Neural cell (in vitro differentiated cells): ENCODE measurements at regions not wholly inside any gene's neighbourhood (a gene's known extent, or its start where the extent isn't known, plus 50 kb on each side); places are given as distances from the start of the nearest gene placed in this dataset.

Experiments
- H2AFZ ChIP-seq: fragments of 200-600, 300-800 bp; sonication (generic), shearing (Covaris generic); 2 replicates; pipeline ENCODE4 v1.6.0; 2014; ENCODE audit warnings: low read depth, mild to moderate bottlenecking, antibody characterized with exemption, low read length, moderate library complexity
- H3F3A ChIP-seq: fragments of 200-600 bp; shearing (Covaris generic); 2 replicates; pipeline ENCODE4 v1.6.1; 2016; ENCODE audit warnings: mild to moderate bottlenecking, moderate library complexity, mixed read lengths, antibody characterized with exemption, low read length; ENCODE audit not compliant: insufficient read depth, poor library complexity, severe bottlenecking
- H3K27ac ChIP-seq: fragments of 200-600, 300-800 bp; sonication (generic), shearing (Covaris generic); 2 replicates; pipeline ENCODE4 v1.5.1; 2014; ENCODE audit warnings: mild to moderate bottlenecking, low read length, moderate library complexity
- H3K27me3 ChIP-seq: fragments of 300-800, 200-600 bp; sonication (generic), shearing (Covaris generic); 2 replicates; pipeline ENCODE4 v1.6.0; 2014; ENCODE audit warnings: mild to moderate bottlenecking, low read depth, low read length, moderate library complexity; ENCODE audit not compliant: insufficient read depth
- H3K36me3 ChIP-seq: fragments of 300-800, 200-600 bp; sonication (generic), shearing (Covaris generic); 2 replicates; pipeline ENCODE4 v1.5.1; 2014; ENCODE audit warnings: mild to moderate bottlenecking, antibody characterized with exemption, low read length, moderate library complexity; ENCODE audit not compliant: insufficient read depth
- H3K4me2 ChIP-seq: fragments of 300-800, 200-600 bp; sonication (generic), shearing (Covaris generic); 2 replicates; pipeline ENCODE4 v1.6.0; 2014; ENCODE audit warnings: mild to moderate bottlenecking, low read length
- H3K4me3 ChIP-seq: fragments of 300-800, 200-600 bp; sonication (generic), shearing (Covaris generic); 2 replicates; pipeline ENCODE4 v1.5.1; 2014; ENCODE audit warnings: mild to moderate bottlenecking, low read length, moderate library complexity
- H3K79me2 ChIP-seq: fragments of 200-600 bp; shearing (Covaris generic); replicated peaks from 2 replicates; pipeline ENCODE4 v1.6.0; 2014; ENCODE audit warnings: mild to moderate bottlenecking, low read length, moderate library complexity; ENCODE audit not compliant: insufficient read depth
- H3K9ac ChIP-seq: fragments of 300-800, 200-600 bp; sonication (generic), shearing (Covaris generic); 2 replicates; pipeline ENCODE4 v1.6.1; 2016; ENCODE audit warnings: mild to moderate bottlenecking, low read length, mixed read lengths
- H3K9me2 ChIP-seq: fragments of 200-600 bp; shearing (Covaris generic); 2 replicates; pipeline ENCODE4 v1.6.1; 2016; ENCODE audit warnings: mild to moderate bottlenecking, low read length, mixed read lengths; ENCODE audit not compliant: insufficient read depth
- H3K9me3 ChIP-seq: fragments of 200-600, 300-800 bp; sonication (generic), shearing (Covaris generic); 2 replicates; pipeline ENCODE4 v1.6.1; 2016; ENCODE audit warnings: mild to moderate bottlenecking, mixed run types, low read length, moderate library complexity, mixed read lengths
- H4K20me1 ChIP-seq: fragments of 200-600 bp; shearing (Covaris generic); 2 replicates; pipeline ENCODE4 v1.6.1; 2016; ENCODE audit warnings: mild to moderate bottlenecking, mixed run types; ENCODE audit not compliant: insufficient read depth
- EP300 ChIP-seq: fragments of 450-650 bp; conservative IDR thresholded peaks from 2 replicates; pipeline ENCODE4 v1.6.1; 2014; ENCODE audit warnings: antibody characterized with exemption, mild to moderate bottlenecking, moderate library complexity; ENCODE audit not compliant: poor library complexity, severe bottlenecking
- EZH2 ChIP-seq: fragments of 200-600, 300-800 bp; shearing (Covaris generic), sonication (generic); IDR thresholded peaks from 2 replicates; pipeline ENCODE4 v1.6.1; 2014; ENCODE audit warnings: antibody characterized with exemption, low read length, borderline replicate concordance, mild to moderate bottlenecking; ENCODE audit not compliant: insufficient read depth, poor library complexity, severe bottlenecking
- MXI1 ChIP-seq: fragments of 450-650 bp; conservative IDR thresholded peaks from 2 replicates; pipeline ENCODE4 v1.6.1; 2014; ENCODE audit warnings: antibody characterized with exemption, mild to moderate bottlenecking; ENCODE audit not compliant: poor library complexity, severe bottlenecking
- POLR2AphosphoS5 ChIP-seq: IDR thresholded peaks from 2 replicates; pipeline ENCODE4 v1.6.1; 2012
- RAD21 ChIP-seq: fragments of 450-650 bp; conservative IDR thresholded peaks from 2 replicates; pipeline ENCODE4 v1.6.1; 2014; ENCODE audit warnings: antibody characterized with exemption, mild to moderate bottlenecking, moderate library complexity
- SMC3 ChIP-seq: fragments of 450-650 bp; conservative IDR thresholded peaks from 2 replicates; pipeline ENCODE4 v1.6.1; 2014; ENCODE audit warnings: antibody characterized with exemption, mild to moderate bottlenecking, moderate library complexity; ENCODE audit not compliant: poor library complexity
- TAF1 ChIP-seq: IDR thresholded peaks from 2 replicates; pipeline ENCODE4 v1.6.1; 2012; ENCODE audit warnings: low read depth
- TF ChIP-seq, protein P1 (sequence below): fragments of 450-650 bp; IDR thresholded peaks from 2 replicates; pipeline ENCODE4 v1.5.1; 2014; ENCODE audit warnings: antibody characterized with exemption, mild to moderate bottlenecking, moderate library complexity; ENCODE audit not compliant: poor library complexity, severe bottlenecking
- TF ChIP-seq, protein P2 (sequence below): IDR thresholded peaks from 2 replicates; pipeline ENCODE4 v1.6.1; 2012; ENCODE audit warnings: borderline replicate concordance

DNA sequence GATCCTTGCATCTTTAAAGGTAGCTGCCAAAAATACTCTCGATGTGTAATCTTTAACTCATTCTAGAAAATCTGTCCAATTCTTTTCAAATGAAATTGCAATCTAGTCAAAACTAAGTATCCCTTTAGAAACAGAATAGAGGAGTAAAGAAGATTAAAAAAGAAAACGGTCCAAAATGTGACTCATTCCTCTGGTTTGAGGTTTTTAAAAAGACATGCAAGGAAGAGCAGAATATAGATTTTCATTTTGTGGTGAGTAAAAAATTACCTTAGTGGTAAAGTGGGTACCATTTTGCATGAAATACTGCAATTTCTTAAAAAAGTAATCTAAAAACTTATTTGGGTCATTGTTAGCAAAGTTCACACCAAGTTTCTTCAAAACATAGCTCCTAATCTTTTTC is 108.4 kb downstream of the BRMS1L start:
- Histone ChIP-seq H3K9ac (no peak overlapping the region), H3F3A (no peaks in the 10 kb centered on the region), H3K27ac (no peak overlapping the region), H3K79me2 (no peaks in the 10 kb centered on the region), H3K4me3 (no peak overlapping the region), H4K20me1 (no peaks in the 10 kb centered on the region), H3K9me2 (no peaks in the 10 kb centered on the region), H3K4me2 (no peak overlapping the region), H2AFZ (no peak overlapping the region), H3K27me3 (no peaks in the 10 kb centered on the region), H3K36me3 (no peaks in the 10 kb centered on the region), H3K9me3 (no peaks in the 10 kb centered on the region)
- no peak for TF ChIP-seq TAF1

DNA sequence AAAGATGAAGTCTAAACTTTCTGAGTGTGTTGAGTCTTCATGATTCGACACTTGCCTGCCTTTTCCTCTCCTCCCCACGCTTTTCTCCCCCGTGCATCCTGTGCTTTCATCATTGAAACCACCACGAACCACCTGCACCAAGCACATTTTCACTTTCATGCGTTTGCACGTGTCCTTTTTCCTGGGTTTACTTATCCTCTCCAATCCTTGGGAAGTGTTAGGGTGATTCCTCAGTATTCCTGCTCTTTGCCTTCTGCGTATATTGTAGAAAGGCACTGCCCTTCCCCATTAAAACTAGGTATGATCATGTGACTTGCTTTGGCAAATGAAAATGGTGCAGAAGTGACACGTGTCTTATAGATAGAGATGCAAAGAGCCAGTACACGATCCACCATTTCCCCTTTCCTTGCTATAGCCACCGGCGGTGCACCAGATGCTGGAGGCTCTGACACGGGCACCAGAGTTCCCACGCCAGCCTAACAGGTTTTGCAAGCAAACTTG is 106.6 kb downstream of the BRMS1L start:
- no peak overlapping the region for H3K4me2 ChIP-seq
- no peaks in the 10 kb centered on the region for H3K36me3 ChIP-seq
- H3K27ac ChIP-seq, result no peak overlapping the region
- H3K27me3 ChIP-seq, result no peaks in the 10 kb centered on the region
- no peaks in the 10 kb centered on the region for H3K9me2 ChIP-seq
- no peaks in the 10 kb centered on the region for H3F3A ChIP-seq
- no peaks in the 10 kb centered on the region for H3K9me3 ChIP-seq
- no peak overlapping the region for H3K9ac ChIP-seq
- no peak for TF ChIP-seq TAF1
- H4K20me1 ChIP-seq, result no peaks in the 10 kb centered on the region
- no peak overlapping the region for H2AFZ ChIP-seq
- no peak overlapping the region for H3K4me3 ChIP-seq
- no peaks in the 10 kb centered on the region for H3K79me2 ChIP-seq

DNA sequence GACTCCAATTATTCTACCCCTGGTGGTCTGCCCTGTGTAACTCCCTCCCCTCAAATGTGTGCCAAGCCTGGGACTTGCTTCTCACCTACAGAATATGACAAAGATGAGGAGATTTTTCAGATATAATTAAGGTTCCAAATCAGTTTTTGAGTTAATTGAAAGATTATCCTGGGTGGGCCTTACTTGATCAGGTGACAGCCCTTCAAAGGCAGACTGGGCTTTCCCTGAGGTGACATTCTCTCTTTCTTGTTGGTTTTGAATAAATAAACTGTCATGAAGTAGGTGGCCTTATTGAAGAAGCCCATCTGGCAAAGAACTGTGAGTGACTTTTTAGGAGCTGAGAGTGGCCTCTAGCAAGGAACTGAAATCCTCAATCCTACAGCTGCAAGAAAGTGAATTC is 106.0 kb downstream of the BRMS1L start:
- no peak overlapping the region for H3K27ac ChIP-seq
- H3K27me3 ChIP-seq, result no peaks in the 10 kb centered on the region
- H4K20me1 ChIP-seq, result no peaks in the 10 kb centered on the region
- no peak overlapping the region for H3K9ac ChIP-seq
- no peak overlapping the region for H2AFZ ChIP-seq
- H3K4me3 ChIP-seq, result no peak overlapping the region
- no peak for TF ChIP-seq MXI1
- TF ChIP-seq SMC3, result no peak
- TF ChIP-seq EP300, result no peak
- TF ChIP-seq TAF1, result no peak
- TF ChIP-seq, protein P1, sequence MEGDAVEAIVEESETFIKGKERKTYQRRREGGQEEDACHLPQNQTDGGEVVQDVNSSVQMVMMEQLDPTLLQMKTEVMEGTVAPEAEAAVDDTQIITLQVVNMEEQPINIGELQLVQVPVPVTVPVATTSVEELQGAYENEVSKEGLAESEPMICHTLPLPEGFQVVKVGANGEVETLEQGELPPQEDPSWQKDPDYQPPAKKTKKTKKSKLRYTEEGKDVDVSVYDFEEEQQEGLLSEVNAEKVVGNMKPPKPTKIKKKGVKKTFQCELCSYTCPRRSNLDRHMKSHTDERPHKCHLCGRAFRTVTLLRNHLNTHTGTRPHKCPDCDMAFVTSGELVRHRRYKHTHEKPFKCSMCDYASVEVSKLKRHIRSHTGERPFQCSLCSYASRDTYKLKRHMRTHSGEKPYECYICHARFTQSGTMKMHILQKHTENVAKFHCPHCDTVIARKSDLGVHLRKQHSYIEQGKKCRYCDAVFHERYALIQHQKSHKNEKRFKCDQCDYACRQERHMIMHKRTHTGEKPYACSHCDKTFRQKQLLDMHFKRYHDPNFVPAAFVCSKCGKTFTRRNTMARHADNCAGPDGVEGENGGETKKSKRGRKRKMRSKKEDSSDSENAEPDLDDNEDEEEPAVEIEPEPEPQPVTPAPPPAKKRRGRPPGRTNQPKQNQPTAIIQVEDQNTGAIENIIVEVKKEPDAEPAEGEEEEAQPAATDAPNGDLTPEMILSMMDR, result no peak
- TF ChIP-seq, protein P2, sequence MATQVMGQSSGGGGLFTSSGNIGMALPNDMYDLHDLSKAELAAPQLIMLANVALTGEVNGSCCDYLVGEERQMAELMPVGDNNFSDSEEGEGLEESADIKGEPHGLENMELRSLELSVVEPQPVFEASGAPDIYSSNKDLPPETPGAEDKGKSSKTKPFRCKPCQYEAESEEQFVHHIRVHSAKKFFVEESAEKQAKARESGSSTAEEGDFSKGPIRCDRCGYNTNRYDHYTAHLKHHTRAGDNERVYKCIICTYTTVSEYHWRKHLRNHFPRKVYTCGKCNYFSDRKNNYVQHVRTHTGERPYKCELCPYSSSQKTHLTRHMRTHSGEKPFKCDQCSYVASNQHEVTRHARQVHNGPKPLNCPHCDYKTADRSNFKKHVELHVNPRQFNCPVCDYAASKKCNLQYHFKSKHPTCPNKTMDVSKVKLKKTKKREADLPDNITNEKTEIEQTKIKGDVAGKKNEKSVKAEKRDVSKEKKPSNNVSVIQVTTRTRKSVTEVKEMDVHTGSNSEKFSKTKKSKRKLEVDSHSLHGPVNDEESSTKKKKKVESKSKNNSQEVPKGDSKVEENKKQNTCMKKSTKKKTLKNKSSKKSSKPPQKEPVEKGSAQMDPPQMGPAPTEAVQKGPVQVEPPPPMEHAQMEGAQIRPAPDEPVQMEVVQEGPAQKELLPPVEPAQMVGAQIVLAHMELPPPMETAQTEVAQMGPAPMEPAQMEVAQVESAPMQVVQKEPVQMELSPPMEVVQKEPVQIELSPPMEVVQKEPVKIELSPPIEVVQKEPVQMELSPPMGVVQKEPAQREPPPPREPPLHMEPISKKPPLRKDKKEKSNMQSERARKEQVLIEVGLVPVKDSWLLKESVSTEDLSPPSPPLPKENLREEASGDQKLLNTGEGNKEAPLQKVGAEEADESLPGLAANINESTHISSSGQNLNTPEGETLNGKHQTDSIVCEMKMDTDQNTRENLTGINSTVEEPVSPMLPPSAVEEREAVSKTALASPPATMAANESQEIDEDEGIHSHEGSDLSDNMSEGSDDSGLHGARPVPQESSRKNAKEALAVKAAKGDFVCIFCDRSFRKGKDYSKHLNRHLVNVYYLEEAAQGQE, result no peak
- TF ChIP-seq POLR2AphosphoS5, result no peak
- no peak for TF ChIP-seq EZH2
- TF ChIP-seq RAD21, result no peak
- H3F3A ChIP-seq, result no peaks in the 10 kb centered on the region
- H3K9me2 ChIP-seq, result no peaks in the 10 kb centered on the region
- H3K9me3 ChIP-seq, result no peaks in the 10 kb centered on the region
- H3K79me2 ChIP-seq, result no peaks in the 10 kb centered on the region
- no peak overlapping the region for H3K4me2 ChIP-seq
- H3K36me3 ChIP-seq, result no peaks in the 10 kb centered on the region
